IPS-18a (cell line): ENCODE measurements at regions not wholly inside any gene's neighbourhood (a gene's known extent, or its start where the extent isn't known, plus 50 kb on each side); places are given as distances from the start of the nearest gene placed in this dataset.
"Not testable (repeated sequence)": the region's sequence is repeated elsewhere in the genome, so short reads cannot be mapped to it uniquely, and the experiment has no call there.

ENCODE experiments used
- H3K27ac ChIP-seq: one replicate; pipeline ENCODE4 v1.5.1; 2013; ENCODE audit warnings: low read length
- H3K27me3 ChIP-seq: one replicate; pipeline ENCODE4 v1.6.1; 2013; ENCODE audit warnings: mild to moderate bottlenecking, low read length; ENCODE audit not compliant: control insufficient read depth, insufficient read depth
- H3K36me3 ChIP-seq: one replicate; pipeline ENCODE4 v1.6.1; 2013; ENCODE audit warnings: low read depth, low read length; ENCODE audit not compliant: control insufficient read depth
- H3K4me1 ChIP-seq: one replicate; pipeline ENCODE4 v1.6.1; 2013; ENCODE audit warnings: low read depth, low read length; ENCODE audit not compliant: control insufficient read depth
- H3K4me3 ChIP-seq: one replicate; pipeline ENCODE4 v1.5.1; 2013; ENCODE audit warnings: low read length
- H3K9ac ChIP-seq: one replicate; pipeline ENCODE4 v1.6.1; 2013; ENCODE audit warnings: mild to moderate bottlenecking, low read length, moderate library complexity
- H3K9me3 ChIP-seq: one replicate; pipeline ENCODE4 v1.6.1; 2013; ENCODE audit warnings: low read depth, low read length; ENCODE audit not compliant: control insufficient read depth

- not testable (repeated sequence) for H3K4me3 ChIP-seq, H3K4me1 ChIP-seq, H3K36me3 ChIP-seq, H3K27ac ChIP-seq, H3K27me3 ChIP-seq, H3K9ac ChIP-seq, H3K9me3 ChIP-seq
Observed at GRCh38 chr9:97089361-97089760, 50.4 kb upstream of the CTSV start.
